Esophagus (tissue), 2 donors: ENCODE measurements at regions not wholly inside any gene's neighbourhood (a gene's known extent, or its start where the extent isn't known, plus 50 kb on each side); places are given as distances from the start of the nearest gene placed in this dataset.

Experiments
- H3K27ac ChIP-seq, 2 donors: one replicate each; pipeline ENCODE4 v1.5.1; 2013; ENCODE audit warnings: low read depth in 2 of 2, mild to moderate bottlenecking in 2 of 2, inconsistent platforms in 1 of 2, low read length in 1 of 2, moderate library complexity in 1 of 2
- H3K27me3 ChIP-seq, 2 donors: one replicate each; pipeline ENCODE4 v1.6.1; 2013; ENCODE audit warnings: low read length in 2 of 2, control low read depth in 1 of 2, mild to moderate bottlenecking in 1 of 2; ENCODE audit not compliant: insufficient read depth in 2 of 2, control insufficient read depth in 1 of 2
- H3K36me3 ChIP-seq, 2 donors: one replicate each; pipeline ENCODE4 v1.6.1; 2013; ENCODE audit warnings: low read length in 1 of 2; ENCODE audit not compliant: control insufficient read depth in 2 of 2, insufficient read depth in 2 of 2
- H3K4me1 ChIP-seq, 2 donors: one replicate each; pipeline ENCODE4 v1.6.1; 2013; ENCODE audit warnings: low read length in 1 of 2; ENCODE audit not compliant: control insufficient read depth in 2 of 2, insufficient read depth in 2 of 2
- H3K4me3 ChIP-seq, 2 donors: one replicate each; pipeline ENCODE4 v1.5.1; 2013; ENCODE audit warnings: low read length in 2 of 2, mild to moderate bottlenecking in 2 of 2, low read depth in 1 of 2, moderate library complexity in 1 of 2
- H3K9me3 ChIP-seq, 2 donors: one replicate each; pipeline ENCODE4 v1.6.1; 2013; ENCODE audit warnings: mild to moderate bottlenecking in 2 of 2, low read depth in 1 of 2, low read length in 1 of 2, moderate library complexity in 1 of 2; ENCODE audit not compliant: control insufficient read depth in 2 of 2, insufficient read depth in 1 of 2
- WGBS, 2 donors: extraction: QIAGEN DNeasy Blood & Tissue Kit; methylation state at CpG; one replicate each; pipeline ENCODE4 v1.1.7; 2013; 5-methylcytosine and 5-hydroxymethylcytosine counted together
- donor health status: healthy with polysubstance abuse.
- donor health status: Bipolar disorder and iron deficiency.

DNA sequence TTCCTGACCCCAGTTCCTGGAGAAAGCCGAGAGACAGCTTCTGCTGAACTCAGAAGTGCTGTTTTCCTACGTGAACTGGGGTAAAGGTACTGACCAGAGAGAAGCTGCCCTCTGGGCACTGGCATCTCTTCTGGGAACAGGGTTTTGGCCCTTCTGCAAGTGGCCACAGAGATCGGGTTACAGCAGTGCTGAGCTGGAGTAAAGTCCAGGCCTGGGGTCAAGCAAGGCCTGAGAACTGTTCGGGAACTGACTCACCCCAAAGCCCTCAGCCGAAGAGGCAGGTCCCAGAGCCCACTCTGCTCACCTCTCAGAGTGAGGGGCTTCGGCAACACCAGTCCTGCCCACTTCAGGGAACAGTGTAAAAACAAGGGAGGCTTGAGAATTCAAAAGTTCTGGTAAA lies 177.2 kb upstream of the RUNX1 start:
- WGBS, 2 donors, result 80 to 81% methylated on average over 6 of the region's 6 CpGs
- Histone ChIP-seq H3K27me3 (no peaks in the 10 kb centered on the region), H3K36me3 (no peaks in the 10 kb centered on the region), H3K9me3 (no peaks in the 10 kb centered on the region), H3K4me1 (peaks cover 0 to 7% of the 10 kb centered on the region in 2 donors), H3K4me3 (no peak overlapping the region), H3K27ac (no peak overlapping the region)

DNA sequence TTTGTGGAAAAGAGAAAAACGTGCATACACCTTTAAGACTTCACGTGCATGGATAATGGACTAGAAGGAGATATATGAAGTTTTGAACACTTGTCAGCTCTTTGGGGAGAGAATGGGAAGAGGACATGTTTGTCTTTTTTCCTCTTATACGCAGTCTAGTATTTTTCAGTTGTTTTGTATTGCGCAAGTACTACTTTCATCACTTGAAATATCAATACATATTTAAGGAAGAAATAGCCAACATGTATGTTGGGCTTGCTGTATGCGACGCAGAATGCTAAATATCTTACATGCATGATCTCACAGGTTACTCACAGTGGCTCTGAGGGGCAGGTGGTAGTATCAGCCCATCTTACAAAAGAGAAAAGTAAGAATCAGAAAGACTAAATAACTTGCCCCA lies 176.5 kb upstream of the RUNX1 start:
- Histone ChIP-seq H3K9me3 (no peaks in the 10 kb centered on the region), H3K4me3 (no peak overlapping the region), H3K36me3 (no peaks in the 10 kb centered on the region), H3K27me3 (no peaks in the 10 kb centered on the region), H3K4me1 (peaks cover 0 to 3% of the 10 kb centered on the region in 2 donors), H3K27ac (no peak overlapping the region)
- WGBS, 2 donors, result 94 to 95% methylated on average over 6 of the region's 6 CpGs

GRCh38 chr21:35223480-35224156 lies 174.5 kb upstream of the RUNX1 start:
- Histone ChIP-seq H3K36me3 (no peaks in the 10 kb centered on the region), H3K9me3 (no peaks in the 10 kb centered on the region)
- 68 to 73% methylated on average over 6 of the region's 6 CpGs for WGBS, 2 donors

GRCh38 chr21:35222541-35222941 lies 173.4 kb upstream of the RUNX1 start:
- H3K4me3 ChIP-seq, result no peak overlapping the region
- H3K36me3 ChIP-seq, result no peaks in the 10 kb centered on the region
- peak overlapping the region in 1 of 2 donors; percentile 17 for H3K27ac ChIP-seq
- H3K27me3 ChIP-seq, result no peaks in the 10 kb centered on the region
- no peaks in the 10 kb centered on the region for H3K4me1 ChIP-seq
- WGBS, 2 donors, result 55 to 64% methylated on average over 3 of the region's 3 CpGs
- H3K9me3 ChIP-seq, result no peaks in the 10 kb centered on the region

More at GRCh38 chr21:35223480-35224156, 174.5 kb upstream of the RUNX1 start:
- no peaks in the 10 kb centered on the region for H3K4me1 ChIP-seq
- no peaks in the 10 kb centered on the region for H3K27me3 ChIP-seq
- no peak overlapping the region for H3K4me3 ChIP-seq
- H3K27ac ChIP-seq, result no peak overlapping the region

DNA sequence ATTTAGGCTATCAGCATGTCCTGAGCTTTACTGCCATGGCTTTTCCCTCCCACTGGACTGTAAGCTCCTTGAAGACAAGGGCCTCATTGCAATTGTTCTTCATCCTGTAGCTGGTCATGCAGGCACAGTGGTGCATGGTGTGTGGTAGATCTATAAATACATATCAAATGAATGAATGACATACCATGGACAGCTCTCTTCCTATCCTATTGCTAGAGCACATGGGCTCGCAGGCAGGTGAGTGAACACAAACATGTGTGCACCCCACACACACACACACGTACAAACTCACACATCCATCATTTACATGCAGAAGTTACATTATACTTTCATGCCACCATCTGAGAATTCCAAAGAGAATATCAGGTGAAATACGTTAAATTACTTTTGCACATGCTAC lies 172.9 kb upstream of the RUNX1 start:
- 87 to 88% methylated on average over 3 of the region's 3 CpGs for WGBS, 2 donors
- no peaks in the 10 kb centered on the region for H3K27me3 ChIP-seq
- H3K9me3 ChIP-seq, result no peaks in the 10 kb centered on the region
- no peak overlapping the region for H3K4me3 ChIP-seq
- no peaks in the 10 kb centered on the region for H3K36me3 ChIP-seq
- H3K27ac ChIP-seq, result no peak overlapping the region
- H3K4me1 ChIP-seq, result no peaks in the 10 kb centered on the region

GRCh38 chr21:35220301-35220700 lies 171.2 kb upstream of the RUNX1 start:
- H3K9me3 ChIP-seq, result no peaks in the 10 kb centered on the region
- no peak overlapping the region for H3K27ac ChIP-seq
- H3K27me3 ChIP-seq, result no peaks in the 10 kb centered on the region
- WGBS, 2 donors, result 95 to 100% methylated on average over 1 of the region's 1 CpG
- H3K4me3 ChIP-seq, result no peak overlapping the region
- H3K36me3 ChIP-seq, result no peaks in the 10 kb centered on the region
- no peaks in the 10 kb centered on the region for H3K4me1 ChIP-seq

- Histone ChIP-seq H3K36me3 (no peaks in the 10 kb centered on the region), H3K4me1 (no peaks in the 10 kb centered on the region), H3K27me3 (no peaks in the 10 kb centered on the region), H3K4me3 (no peak overlapping the region), H3K27ac (no peak overlapping the region), H3K9me3 (no peaks in the 10 kb centered on the region)
- 91 to 92% methylated on average over 2 of the region's 2 CpGs for WGBS, 2 donors
Observed at GRCh38 chr21:35219719-35220118, 170.6 kb upstream of the RUNX1 start.

- Histone ChIP-seq H3K9me3 (no peaks in the 10 kb centered on the region), H3K36me3 (no peaks in the 10 kb centered on the region), H3K27ac (no peak overlapping the region), H3K4me1 (no peaks in the 10 kb centered on the region), H3K27me3 (no peaks in the 10 kb centered on the region), H3K4me3 (no peak overlapping the region)
- WGBS, 2 donors, result 60 to 85% methylated on average over 2 of the region's 2 CpGs
Observed at GRCh38 chr21:35219291-35219690, 170.2 kb upstream of the RUNX1 start.

GRCh38 chr21:35217504-35218060 lies 168.5 kb upstream of the RUNX1 start:
- Histone ChIP-seq H3K4me3 (no peak overlapping the region), H3K4me1 (no peaks in the 10 kb centered on the region), H3K27me3 (no peaks in the 10 kb centered on the region), H3K27ac (no peak overlapping the region), H3K9me3 (no peaks in the 10 kb centered on the region), H3K36me3 (no peaks in the 10 kb centered on the region)
- WGBS, 2 donors, result 72 to 73% methylated on average over 1 of the region's 1 CpG

DNA sequence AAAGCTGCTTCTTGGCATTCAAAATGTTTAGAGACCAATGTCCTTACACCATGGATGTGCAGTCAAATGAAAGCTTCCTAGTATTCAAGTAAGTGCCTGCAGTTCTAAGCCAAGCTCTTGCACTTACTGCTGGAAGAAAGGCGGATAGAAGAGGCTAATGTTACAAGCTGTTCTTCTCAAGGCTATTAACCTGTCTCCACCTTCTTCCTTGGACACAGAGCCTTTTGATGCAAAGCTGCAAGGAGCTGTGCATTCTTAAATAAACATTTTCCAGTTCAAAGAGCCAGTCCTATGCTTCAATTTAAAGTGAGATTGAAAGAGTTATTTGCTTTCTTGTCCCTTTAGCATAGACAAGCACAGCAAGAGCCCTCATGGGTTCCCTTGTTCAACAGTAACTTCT lies 167.9 kb upstream of the RUNX1 start:
- WGBS, 2 donors, result 87 to 93% methylated on average over 1 of the region's 1 CpG
- H3K27ac ChIP-seq, result no peak overlapping the region
- H3K27me3 ChIP-seq, result no peaks in the 10 kb centered on the region
- H3K4me3 ChIP-seq, result no peak overlapping the region
- H3K4me1 ChIP-seq, result no peaks in the 10 kb centered on the region
- no peaks in the 10 kb centered on the region for H3K36me3 ChIP-seq
- H3K9me3 ChIP-seq, result no peaks in the 10 kb centered on the region
